HG03354 (cell line): ENCODE measurements at regions not wholly inside any gene's neighbourhood (a gene's known extent, or its start where the extent isn't known, plus 50 kb on each side); places are given as distances from the start of the nearest gene placed in this dataset.
"Not testable (repeated sequence)": the region's sequence is repeated elsewhere in the genome, so short reads cannot be mapped to it uniquely, and the experiment has no call there.

ENCODE experiments used
- ATAC-seq: cut with Tn5 transposase; IDR thresholded peaks from one replicate; pipeline ENCODE4 v1.9.1; 2021; ENCODE audit warnings: mild to moderate bottlenecking; ENCODE audit not compliant: unreplicated experiment, poor library complexity, severe bottlenecking

GRCh38 chr2:75290600-75291150 is 91.4 kb upstream of the TACR1 start:
- no peak for ATAC-seq

- no peak for ATAC-seq
These were observed 90.5 kb upstream of the TACR1 start for GRCh38 chr2:75289771-75290170.

GRCh38 chr2:75289178-75289577 is 89.9 kb upstream of the TACR1 start:
- ATAC-seq = not testable (repeated sequence)

GRCh38 chr2:75288760-75289159 is 89.4 kb upstream of the TACR1 start:
- peak; percentile 48 for ATAC-seq

GRCh38 chr2:75287624-75288316 is 88.5 kb upstream of the TACR1 start:
- peak; percentile 82 for ATAC-seq

GRCh38 chr2:75284345-75284744 is 85.0 kb upstream of the TACR1 start:
- ATAC-seq = no peak

- ATAC-seq = no peak
These were observed 79.6 kb upstream of the TACR1 start for GRCh38 chr2:75278821-75279379.

GRCh38 chr2:75278314-75278713 is 79.0 kb upstream of the TACR1 start:
- no peak for ATAC-seq

GRCh38 chr2:75277111-75277510 is 77.8 kb upstream of the TACR1 start:
- no peak for ATAC-seq

GRCh38 chr2:75276093-75277029 is 77.0 kb upstream of the TACR1 start:
- ATAC-seq = no peak

GRCh38 chr2:75274936-75275335 is 75.6 kb upstream of the TACR1 start:
- ATAC-seq = no peak

GRCh38 chr2:75268112-75268511 is 68.8 kb upstream of the TACR1 start:
- ATAC-seq = no peak

GRCh38 chr2:75261923-75262322 is 62.6 kb upstream of the TACR1 start:
- no peak for ATAC-seq

- no peak for ATAC-seq
These were observed 61.6 kb upstream of the TACR1 start for GRCh38 chr2:75260946-75261345.

GRCh38 chr2:75258620-75259019 is 59.3 kb upstream of the TACR1 start:
- ATAC-seq = no peak

GRCh38 chr2:75256485-75256884 is 57.2 kb upstream of the TACR1 start:
- peak; percentile 87 for ATAC-seq

GRCh38 chr2:75253526-75253925 is 54.2 kb upstream of the TACR1 start:
- no peak for ATAC-seq

- no peak for ATAC-seq
These were observed 52.6 kb upstream of the TACR1 start for GRCh38 chr2:75251896-75252295.
